ENCODE measurements at regions not wholly inside any gene's neighbourhood (a gene's known extent, or its start where the extent isn't known, plus 50 kb on each side); places are given as distances from the start of the nearest gene placed in this dataset.

DNA sequence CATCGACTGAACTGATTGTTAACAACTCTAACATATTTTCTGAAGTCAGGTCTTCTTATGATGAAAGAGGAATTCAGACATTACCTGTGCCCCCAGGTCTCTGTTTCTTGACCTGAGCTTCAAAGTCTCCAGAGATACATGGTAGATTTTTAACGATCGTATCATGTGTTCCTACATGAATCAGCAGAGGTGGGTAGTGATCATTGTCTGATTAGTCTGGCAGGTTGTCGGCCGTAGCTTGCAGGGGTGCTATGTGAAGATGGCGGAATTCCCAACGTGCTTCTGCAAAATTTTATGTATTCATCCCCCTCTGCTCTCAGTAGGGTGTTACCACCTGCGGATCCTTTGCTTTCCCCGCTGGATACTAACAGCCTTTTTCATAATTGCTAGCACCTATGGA, 581.9 kb downstream of the GATA3 start:
- H3K4me3 ChIP-seq (ENCODE audit: low read depth in 1 of 5, low read length in 5 of 5) = no peak overlapping the region
- no peaks in the 10 kb centered on the region for H3K27me3 ChIP-seq (ENCODE audit: control insufficient read depth in 5 of 5, insufficient read depth in 4 of 5, low read length in 5 of 5)
- no peak overlapping the region for H3K27ac ChIP-seq (ENCODE audit: low read depth, low read length)
- no peaks in the 10 kb centered on the region for H3K9me3 ChIP-seq (ENCODE audit: control insufficient read depth in 5 of 5, low read length in 5 of 5)
- no peaks in the 10 kb centered on the region for H3K36me3 ChIP-seq (ENCODE audit: control insufficient read depth in 5 of 5, insufficient read depth in 5 of 5, low read length in 5 of 5)
- H3K4me1 ChIP-seq (ENCODE audit: control insufficient read depth in 5 of 5, insufficient read depth in 5 of 5, low read length in 5 of 5) = peaks cover 0 to 17% (median 4%) of the 10 kb centered on the region in 5 donors
- H3K9ac ChIP-seq (ENCODE audit: low read length in 5 of 5) = no peak overlapping the region

DNA sequence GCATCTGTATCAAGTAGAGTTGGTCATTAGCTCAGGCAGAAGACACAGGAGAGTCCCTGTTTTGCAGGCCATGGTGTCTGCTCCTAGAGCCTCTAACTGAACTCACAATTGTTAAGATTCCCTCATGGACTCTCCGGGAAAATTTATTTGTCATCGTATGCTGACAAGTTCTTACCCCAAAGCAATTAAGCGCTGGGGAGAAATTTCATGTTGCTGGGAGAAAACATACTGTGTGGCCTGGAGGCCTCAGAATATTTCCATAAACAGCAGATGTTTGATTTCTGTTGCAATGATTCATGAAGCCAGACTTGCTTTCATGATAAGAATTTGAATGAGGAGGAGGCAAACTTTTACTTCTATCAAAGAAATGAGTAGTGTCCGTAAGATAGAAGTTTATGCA, 583.2 kb downstream of the GATA3 start:
- Histone ChIP-seq H3K36me3 (ENCODE audit: control insufficient read depth in 5 of 5, insufficient read depth in 5 of 5, low read length in 5 of 5) (no peaks in the 10 kb centered on the region), H3K4me1 (ENCODE audit: control insufficient read depth in 5 of 5, insufficient read depth in 5 of 5, low read length in 5 of 5) (peaks cover 0 to 17% (median 4%) of the 10 kb centered on the region in 5 donors)

DNA sequence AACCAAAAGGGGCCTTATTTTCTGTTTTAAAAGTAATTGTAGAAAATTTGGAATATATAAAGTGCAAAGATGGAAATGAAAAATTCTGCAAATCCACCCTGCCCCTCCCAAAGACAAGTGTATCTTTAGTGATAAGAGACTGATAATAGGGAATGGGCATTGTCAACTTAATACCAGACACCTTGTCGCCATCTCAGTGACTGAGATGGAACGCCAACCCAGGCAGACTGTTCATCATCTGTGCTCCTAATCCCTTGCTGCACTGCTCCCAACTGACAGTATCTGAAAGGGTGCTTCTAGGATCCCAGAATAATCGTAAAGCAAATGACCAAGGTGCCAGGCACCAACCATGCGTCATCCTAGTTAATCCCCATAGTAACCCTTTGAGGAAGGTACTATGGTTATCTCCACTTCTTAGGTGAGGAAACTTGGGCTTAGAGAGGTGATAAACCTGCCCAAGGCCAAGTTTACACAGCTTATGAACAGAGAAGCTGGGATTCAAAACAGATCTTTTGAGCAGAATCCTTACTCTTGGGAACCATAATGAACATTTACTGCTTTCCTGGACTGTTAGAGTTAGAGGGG, 583.7 kb downstream of the GATA3 start:
- H3K27ac ChIP-seq (ENCODE audit: low read depth, low read length) = no peak overlapping the region
- no peaks in the 10 kb centered on the region for H3K36me3 ChIP-seq (ENCODE audit: control insufficient read depth in 5 of 5, insufficient read depth in 5 of 5, low read length in 5 of 5)
- H3K9me3 ChIP-seq (ENCODE audit: control insufficient read depth in 5 of 5, low read length in 5 of 5) = peaks cover 0 to 6% (median 0%) of the 10 kb centered on the region in 5 donors
- no peaks in the 10 kb centered on the region for H3K27me3 ChIP-seq (ENCODE audit: control insufficient read depth in 5 of 5, insufficient read depth in 4 of 5, low read length in 5 of 5)
- H3K4me1 ChIP-seq (ENCODE audit: control insufficient read depth in 5 of 5, insufficient read depth in 5 of 5, low read length in 5 of 5) = peaks cover 0 to 17% (median 4%) of the 10 kb centered on the region in 5 donors
- H3K4me3 ChIP-seq (ENCODE audit: low read depth in 1 of 5, low read length in 5 of 5) = no peak overlapping the region
- H3K9ac ChIP-seq (ENCODE audit: low read length in 5 of 5) = no peak overlapping the region

More for the DNA sequence above, 583.2 kb downstream of the GATA3 start:
- H3K27me3 ChIP-seq (ENCODE audit: control insufficient read depth in 5 of 5, insufficient read depth in 4 of 5, low read length in 5 of 5) = no peaks in the 10 kb centered on the region
- peaks cover 0 to 4% (median 0%) of the 10 kb centered on the region in 5 donors for H3K9me3 ChIP-seq (ENCODE audit: control insufficient read depth in 5 of 5, low read length in 5 of 5)
- no peak overlapping the region for H3K27ac ChIP-seq (ENCODE audit: low read depth, low read length)
- H3K9ac ChIP-seq (ENCODE audit: low read length in 5 of 5) = no peak overlapping the region
- H3K4me3 ChIP-seq (ENCODE audit: low read depth in 1 of 5, low read length in 5 of 5) = no peak overlapping the region

DNA sequence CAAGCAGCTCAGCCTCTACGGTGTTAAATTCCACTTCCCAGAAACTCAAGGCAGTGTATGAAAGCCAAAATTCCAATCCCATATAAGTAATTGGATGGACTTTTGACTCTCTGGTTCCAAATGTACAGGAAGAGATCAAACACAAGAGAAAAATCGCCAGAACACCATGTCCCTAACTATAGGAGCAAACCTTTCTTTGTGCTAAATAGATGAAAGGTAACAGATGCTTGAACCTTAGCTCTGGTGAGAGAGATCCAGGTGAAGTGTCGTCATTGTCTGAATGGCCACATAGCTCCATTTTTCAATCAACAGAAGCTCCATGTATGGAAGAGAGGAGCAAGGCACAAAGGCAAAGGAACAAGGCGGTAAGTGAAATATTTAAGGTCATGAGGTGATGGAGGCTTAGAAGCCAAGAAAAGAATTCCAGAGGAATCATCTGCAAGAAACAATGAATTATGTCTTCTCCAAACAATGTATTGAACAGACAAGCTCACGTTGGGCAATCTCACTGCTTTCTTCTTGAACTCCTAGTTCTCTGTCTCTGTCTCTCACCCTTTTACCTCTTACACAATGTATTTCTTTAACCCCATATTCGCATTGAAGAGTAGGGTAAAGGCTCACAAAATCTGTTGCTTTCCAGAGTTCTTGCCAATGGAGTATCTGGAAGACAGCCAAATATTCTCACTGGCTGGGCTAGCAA, 585.1 kb downstream of the GATA3 start:
- Histone ChIP-seq H3K4me1 (ENCODE audit: control insufficient read depth in 5 of 5, insufficient read depth in 5 of 5, low read length in 5 of 5) (peaks cover 0 to 17% (median 4%) of the 10 kb centered on the region in 5 donors), H3K4me3 (ENCODE audit: low read depth in 1 of 5, low read length in 5 of 5) (no peak overlapping the region), H3K27ac (ENCODE audit: low read depth, low read length) (peak overlapping the region; percentile 44), H3K27me3 (ENCODE audit: control insufficient read depth in 5 of 5, insufficient read depth in 4 of 5, low read length in 5 of 5) (no peaks in the 10 kb centered on the region), H3K9ac (ENCODE audit: low read length in 5 of 5) (no peak overlapping the region), H3K36me3 (ENCODE audit: control insufficient read depth in 5 of 5, insufficient read depth in 5 of 5, low read length in 5 of 5) (no peaks in the 10 kb centered on the region), H3K9me3 (ENCODE audit: control insufficient read depth in 5 of 5, low read length in 5 of 5) (peaks cover 0 to 6% (median 0%) of the 10 kb centered on the region in 5 donors)

DNA sequence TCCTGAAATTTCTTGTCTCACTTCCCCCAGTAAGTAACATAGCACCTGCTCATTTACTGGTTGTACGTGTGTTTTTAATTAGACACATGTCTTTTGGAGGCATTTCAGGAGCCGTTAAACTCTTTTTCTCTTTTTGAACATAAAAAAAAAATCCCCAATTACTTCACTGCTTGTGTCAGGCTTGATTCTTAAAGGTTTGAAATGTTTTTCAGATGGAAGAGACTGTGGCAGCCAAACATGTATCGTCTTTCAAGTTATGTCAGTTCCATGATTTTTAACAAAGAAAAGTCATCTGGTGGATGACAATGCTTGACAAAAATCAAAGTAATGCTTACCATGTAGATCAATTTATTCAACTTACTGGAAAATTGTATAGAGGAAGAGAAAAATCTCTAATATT, 585.8 kb downstream of the GATA3 start:
- Histone ChIP-seq H3K27me3 (ENCODE audit: control insufficient read depth in 5 of 5, insufficient read depth in 4 of 5, low read length in 5 of 5) (no peaks in the 10 kb centered on the region), H3K4me3 (ENCODE audit: low read depth in 1 of 5, low read length in 5 of 5) (no peak overlapping the region), H3K9me3 (ENCODE audit: control insufficient read depth in 5 of 5, low read length in 5 of 5) (peaks cover 0 to 6% (median 0%) of the 10 kb centered on the region in 5 donors), H3K36me3 (ENCODE audit: control insufficient read depth in 5 of 5, insufficient read depth in 5 of 5, low read length in 5 of 5) (no peaks in the 10 kb centered on the region), H3K4me1 (ENCODE audit: control insufficient read depth in 5 of 5, insufficient read depth in 5 of 5, low read length in 5 of 5) (peaks cover 0 to 17% (median 4%) of the 10 kb centered on the region in 5 donors), H3K27ac (ENCODE audit: low read depth, low read length) (peak overlapping the region; percentile 44), H3K9ac (ENCODE audit: low read length in 5 of 5) (no peak overlapping the region)

DNA sequence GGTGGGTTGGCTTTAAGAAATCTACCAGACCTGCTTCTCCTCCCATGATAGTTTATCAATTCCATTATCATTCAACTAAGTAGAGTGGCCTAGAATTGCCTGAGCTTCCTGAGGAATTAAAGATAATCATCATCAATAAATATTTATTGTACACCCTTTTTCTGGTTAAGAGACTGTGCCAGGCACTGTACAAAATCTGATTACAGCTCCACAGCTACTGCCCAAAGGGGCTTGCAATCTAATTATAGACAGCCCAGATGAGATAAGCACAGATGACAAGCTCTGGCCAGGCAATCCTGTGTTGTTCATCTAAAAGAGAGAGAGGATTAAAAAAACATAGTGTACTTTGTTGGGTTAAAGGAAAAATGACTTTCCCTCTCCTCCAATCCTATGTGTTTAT, 586.4 kb downstream of the GATA3 start:
- Histone ChIP-seq H3K27ac (ENCODE audit: low read depth, low read length) (no peak overlapping the region), H3K9ac (ENCODE audit: low read length in 5 of 5) (no peak overlapping the region), H3K27me3 (ENCODE audit: control insufficient read depth in 5 of 5, insufficient read depth in 4 of 5, low read length in 5 of 5) (no peaks in the 10 kb centered on the region), H3K9me3 (ENCODE audit: control insufficient read depth in 5 of 5, low read length in 5 of 5) (peaks cover 0 to 6% (median 0%) of the 10 kb centered on the region in 5 donors), H3K4me3 (ENCODE audit: low read depth in 1 of 5, low read length in 5 of 5) (no peak overlapping the region), H3K4me1 (ENCODE audit: control insufficient read depth in 5 of 5, insufficient read depth in 5 of 5, low read length in 5 of 5) (peaks cover 0 to 17% (median 4%) of the 10 kb centered on the region in 5 donors), H3K36me3 (ENCODE audit: control insufficient read depth in 5 of 5, insufficient read depth in 5 of 5, low read length in 5 of 5) (no peaks in the 10 kb centered on the region)

DNA sequence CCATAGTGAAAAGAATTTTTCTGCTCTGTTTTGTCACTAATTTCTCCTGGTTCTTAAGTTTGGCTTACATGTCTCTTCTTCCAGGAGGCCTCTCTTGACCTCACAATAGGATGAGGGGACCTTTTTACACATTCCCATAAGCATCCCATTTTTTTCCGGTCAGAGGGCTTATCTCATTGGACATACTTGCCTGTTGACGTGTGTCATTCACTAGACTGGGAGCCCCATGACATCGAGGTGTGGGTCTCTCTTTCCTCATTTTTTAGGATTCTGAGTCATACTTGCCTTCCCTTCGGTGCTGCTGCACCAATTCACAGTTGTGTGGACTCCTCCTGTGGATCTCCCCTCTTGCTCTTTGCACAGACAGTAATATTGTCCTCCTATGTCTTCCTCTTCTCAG, 601.8 kb downstream of the GATA3 start:
- Histone ChIP-seq H3K9ac (ENCODE audit: low read length in 5 of 5) (no peak overlapping the region), H3K27ac (ENCODE audit: low read depth, low read length) (peak overlapping the region; percentile 14), H3K9me3 (ENCODE audit: control insufficient read depth in 5 of 5, low read length in 5 of 5) (no peaks in the 10 kb centered on the region), H3K4me1 (ENCODE audit: control insufficient read depth in 5 of 5, insufficient read depth in 5 of 5, low read length in 5 of 5) (peaks cover 0 to 20% (median 9%) of the 10 kb centered on the region in 5 donors), H3K4me3 (ENCODE audit: low read depth in 1 of 5, low read length in 5 of 5) (no peak overlapping the region), H3K27me3 (ENCODE audit: control insufficient read depth in 5 of 5, insufficient read depth in 4 of 5, low read length in 5 of 5) (no peaks in the 10 kb centered on the region), H3K36me3 (ENCODE audit: control insufficient read depth in 5 of 5, insufficient read depth in 5 of 5, low read length in 5 of 5) (no peaks in the 10 kb centered on the region)

DNA sequence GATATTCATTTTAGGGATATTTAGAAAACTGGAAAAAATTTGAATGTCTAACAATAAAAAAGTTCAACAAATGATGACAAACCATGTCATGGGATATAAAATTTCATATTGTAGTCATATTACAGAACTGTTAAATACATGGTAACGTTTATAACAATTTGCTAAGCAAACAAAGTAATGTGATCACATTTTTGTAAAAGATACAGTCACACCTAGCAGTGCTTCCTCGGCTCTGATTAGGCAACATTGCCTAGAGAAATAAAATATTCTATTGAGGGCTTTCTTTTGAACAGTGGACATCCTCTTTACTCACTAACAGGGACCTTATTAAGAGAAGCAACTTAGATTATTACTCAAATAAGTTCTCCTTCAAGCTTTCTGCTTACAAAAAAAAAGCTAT, 605.5 kb downstream of the GATA3 start:
- H3K27me3 ChIP-seq (ENCODE audit: control insufficient read depth in 5 of 5, insufficient read depth in 4 of 5, low read length in 5 of 5) = no peaks in the 10 kb centered on the region
- no peaks in the 10 kb centered on the region for H3K9me3 ChIP-seq (ENCODE audit: control insufficient read depth in 5 of 5, low read length in 5 of 5)
- H3K27ac ChIP-seq (ENCODE audit: low read depth, low read length) = no peak overlapping the region
- peaks cover 0 to 20% (median 9%) of the 10 kb centered on the region in 5 donors for H3K4me1 ChIP-seq (ENCODE audit: control insufficient read depth in 5 of 5, insufficient read depth in 5 of 5, low read length in 5 of 5)
- no peaks in the 10 kb centered on the region for H3K36me3 ChIP-seq (ENCODE audit: control insufficient read depth in 5 of 5, insufficient read depth in 5 of 5, low read length in 5 of 5)
- no peak overlapping the region for H3K4me3 ChIP-seq (ENCODE audit: low read depth in 1 of 5, low read length in 5 of 5)
- no peak overlapping the region for H3K9ac ChIP-seq (ENCODE audit: low read length in 5 of 5)

DNA sequence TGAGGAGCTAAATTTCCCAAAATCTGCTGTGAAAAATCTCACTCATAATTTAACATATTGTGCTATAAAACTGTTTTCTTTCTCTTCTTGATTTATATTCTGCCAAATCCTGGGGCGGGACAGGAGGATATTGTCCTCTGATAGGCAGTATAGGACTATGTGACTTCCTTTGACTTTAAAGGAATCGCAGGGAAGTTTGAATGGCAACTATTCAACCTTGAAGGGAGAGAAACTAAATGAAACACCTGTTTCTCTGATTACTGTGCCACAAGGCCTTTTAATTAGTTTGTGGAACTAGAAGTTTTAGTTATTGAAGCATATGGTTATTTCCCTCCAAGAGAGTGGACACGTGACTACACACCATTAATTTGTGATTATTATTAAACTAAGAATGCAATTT, 607.4 kb downstream of the GATA3 start:
- Histone ChIP-seq H3K9ac (ENCODE audit: low read length in 5 of 5) (no peak overlapping the region), H3K27me3 (ENCODE audit: control insufficient read depth in 5 of 5, insufficient read depth in 4 of 5, low read length in 5 of 5) (no peaks in the 10 kb centered on the region), H3K9me3 (ENCODE audit: control insufficient read depth in 5 of 5, low read length in 5 of 5) (no peaks in the 10 kb centered on the region), H3K4me3 (ENCODE audit: low read depth in 1 of 5, low read length in 5 of 5) (no peak overlapping the region), H3K4me1 (ENCODE audit: control insufficient read depth in 5 of 5, insufficient read depth in 5 of 5, low read length in 5 of 5) (peaks cover 0 to 11% (median 0%) of the 10 kb centered on the region in 5 donors), H3K27ac (ENCODE audit: low read depth, low read length) (no peak overlapping the region), H3K36me3 (ENCODE audit: control insufficient read depth in 5 of 5, insufficient read depth in 5 of 5, low read length in 5 of 5) (no peaks in the 10 kb centered on the region)

DNA sequence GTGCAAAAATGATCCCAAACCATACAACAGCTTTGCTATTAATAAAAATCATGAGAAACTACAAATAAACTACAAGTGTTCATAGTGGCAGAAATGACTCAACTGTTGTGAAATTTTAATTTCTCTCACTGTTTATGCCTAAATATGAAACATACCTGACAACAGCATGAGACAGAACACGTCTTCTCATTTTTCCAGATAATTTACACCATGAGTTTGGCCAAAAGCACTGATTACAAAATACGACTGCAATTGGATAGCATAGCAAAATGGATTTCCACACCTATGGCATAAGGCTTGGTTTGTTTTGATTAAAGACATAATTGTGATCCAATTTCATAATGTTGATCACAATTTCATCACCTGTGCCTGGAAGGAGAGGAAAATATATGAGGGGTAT, 608.6 kb downstream of the GATA3 start:
- Histone ChIP-seq H3K4me1 (ENCODE audit: control insufficient read depth in 5 of 5, insufficient read depth in 5 of 5, low read length in 5 of 5) (peaks cover 0 to 11% (median 0%) of the 10 kb centered on the region in 5 donors), H3K9me3 (ENCODE audit: control insufficient read depth in 5 of 5, low read length in 5 of 5) (peaks cover 0 to 3% (median 0%) of the 10 kb centered on the region in 5 donors), H3K27me3 (ENCODE audit: control insufficient read depth in 5 of 5, insufficient read depth in 4 of 5, low read length in 5 of 5) (no peaks in the 10 kb centered on the region), H3K27ac (ENCODE audit: low read depth, low read length) (no peak overlapping the region), H3K9ac (ENCODE audit: low read length in 5 of 5) (no peak overlapping the region), H3K4me3 (ENCODE audit: low read depth in 1 of 5, low read length in 5 of 5) (no peak overlapping the region), H3K36me3 (ENCODE audit: control insufficient read depth in 5 of 5, insufficient read depth in 5 of 5, low read length in 5 of 5) (no peaks in the 10 kb centered on the region)
